NB4 (cell line): ENCODE measurements at regions not wholly inside any gene's neighbourhood (a gene's known extent, or its start where the extent isn't known, plus 50 kb on each side); places are given as distances from the start of the nearest gene placed in this dataset.

Source experiments
- CTCF ChIP-seq: IDR thresholded peaks from one replicate; pipeline ENCODE4 v1.5.1; 2012; ENCODE audit warnings: low read depth, low read length
- MAX ChIP-seq: IDR thresholded peaks from 2 replicates; pipeline ENCODE4 v1.6.1; 2011; ENCODE audit warnings: low read depth, low read length
- POLR2A ChIP-seq: IDR thresholded peaks from 2 replicates; pipeline ENCODE4 v1.6.1; 2011; ENCODE audit warnings: mild to moderate bottlenecking; ENCODE audit not compliant: insufficient read length; ENCODE audit errors: extremely low read depth

- no peak for TF ChIP-seq CTCF
- TF ChIP-seq MAX: no peak
- no peak for TF ChIP-seq POLR2A
These were observed 163.4 kb upstream of the ITGA1 start for GRCh38 chr5:52624291-52624690.
